ENCODE measurements at regions not wholly inside any gene's neighbourhood (a gene's known extent, or its start where the extent isn't known, plus 50 kb on each side); places are given as distances from the start of the nearest gene placed in this dataset.

DNA sequence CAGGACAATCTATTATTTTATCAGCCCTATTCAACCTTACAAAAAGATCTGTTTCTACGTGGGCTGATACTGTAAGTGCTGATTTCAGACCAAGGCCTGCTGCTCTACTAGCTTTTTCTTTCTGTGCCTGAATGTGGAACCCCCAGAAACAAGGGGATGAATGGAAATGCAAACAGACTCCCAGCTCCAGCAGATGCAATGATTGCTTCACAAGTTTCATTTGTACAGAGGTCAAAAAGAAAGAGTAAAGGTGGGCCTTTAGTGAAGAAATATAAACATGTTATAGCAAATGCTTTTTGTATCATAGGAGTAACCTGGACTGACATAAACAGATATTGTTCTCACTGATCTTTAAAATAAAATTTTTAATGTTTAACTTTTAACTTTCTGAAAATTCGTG lies 130.2 kb upstream of the SLC25A13 start:
- TF ChIP-seq, protein P1, sequence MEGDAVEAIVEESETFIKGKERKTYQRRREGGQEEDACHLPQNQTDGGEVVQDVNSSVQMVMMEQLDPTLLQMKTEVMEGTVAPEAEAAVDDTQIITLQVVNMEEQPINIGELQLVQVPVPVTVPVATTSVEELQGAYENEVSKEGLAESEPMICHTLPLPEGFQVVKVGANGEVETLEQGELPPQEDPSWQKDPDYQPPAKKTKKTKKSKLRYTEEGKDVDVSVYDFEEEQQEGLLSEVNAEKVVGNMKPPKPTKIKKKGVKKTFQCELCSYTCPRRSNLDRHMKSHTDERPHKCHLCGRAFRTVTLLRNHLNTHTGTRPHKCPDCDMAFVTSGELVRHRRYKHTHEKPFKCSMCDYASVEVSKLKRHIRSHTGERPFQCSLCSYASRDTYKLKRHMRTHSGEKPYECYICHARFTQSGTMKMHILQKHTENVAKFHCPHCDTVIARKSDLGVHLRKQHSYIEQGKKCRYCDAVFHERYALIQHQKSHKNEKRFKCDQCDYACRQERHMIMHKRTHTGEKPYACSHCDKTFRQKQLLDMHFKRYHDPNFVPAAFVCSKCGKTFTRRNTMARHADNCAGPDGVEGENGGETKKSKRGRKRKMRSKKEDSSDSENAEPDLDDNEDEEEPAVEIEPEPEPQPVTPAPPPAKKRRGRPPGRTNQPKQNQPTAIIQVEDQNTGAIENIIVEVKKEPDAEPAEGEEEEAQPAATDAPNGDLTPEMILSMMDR (IDR thresholded peaks at IDR 0.05; ENCODE audit: insufficient read depth, low read depth, low read length): no peak
- no peak for TF ChIP-seq EZH2 (IDR thresholded peaks at IDR 0.05; ENCODE audit: insufficient read depth, low read length)

Measured in astrocyte (in vitro differentiated cells and primary cell).